IMR-90 (cell line): ENCODE measurements at regions not wholly inside any gene's neighbourhood (a gene's known extent, or its start where the extent isn't known, plus 50 kb on each side); places are given as distances from the start of the nearest gene placed in this dataset.

Source experiments
- ATAC-seq: fragments of 200-7000 bp; cut with Tn5 transposase; 2 replicates; pipeline ENCODE4 v1.9.1; 2020; ENCODE audit warnings: low read depth, mild to moderate bottlenecking, moderate library complexity
- BruUV-seq: library from RNA; stranded (reverse); fragments of 400-500 nt; replicated peaks from 2 replicates; lab custom pipeline; 2021; lab: Mats Ljungman, UMichigan
- CTCF ChIA-PET: fragments of 300-600 bp; formaldehyde crosslinking; extraction: SDS; loops from one replicate; lab custom pipeline; 2021; ENCODE audit warnings: antibody characterized with exemption; lab: Yijun Ruan, JAX
- POLR2A ChIA-PET: fragments of 300-600 bp; sonication (Branson Sonifier 250); formaldehyde crosslinking; loops from one replicate; lab custom pipeline; 2022; ENCODE audit warnings: antibody characterized with exemption; ENCODE audit not compliant: unreplicated experiment; lab: Charles Lee
- DNase-seq: peaks from one replicate; pipeline ENCODE4 v3.0.0; 2013
- H2AFZ ChIP-seq: replicated peaks from 2 replicates; pipeline ENCODE3; 2013; ENCODE audit warnings: low read length, mild to moderate bottlenecking; ENCODE audit not compliant: poor library complexity
- H2AK5ac ChIP-seq: 2 replicates; pipeline ENCODE4 v1.6.1; 2013; ENCODE audit warnings: low read depth, low read length, inconsistent platforms
- H2AK9ac ChIP-seq: replicated peaks from 2 replicates; pipeline ENCODE3; 2013; ENCODE audit warnings: mild to moderate bottlenecking, low read depth, low read length, moderate library complexity; ENCODE audit not compliant: poor library complexity
- H2BK120ac ChIP-seq: 2 replicates; pipeline ENCODE4 v1.6.1; 2013; ENCODE audit warnings: low read depth, low read length, inconsistent platforms
- H2BK15ac ChIP-seq: 3 replicates; pipeline ENCODE4 v1.6.1; 2013; ENCODE audit warnings: low read depth, low read length, inconsistent platforms
- H2BK20ac ChIP-seq: 2 replicates; pipeline ENCODE4 v1.6.1; 2013; ENCODE audit warnings: low read depth, mild to moderate bottlenecking, inconsistent platforms, low read length, moderate library complexity
- H2BK5ac ChIP-seq: 2 replicates; pipeline ENCODE4 v1.6.1; 2013; ENCODE audit warnings: mild to moderate bottlenecking, low read depth, low read length, inconsistent platforms; ENCODE audit not compliant: poor library complexity, severe bottlenecking
- H3K14ac ChIP-seq: replicated peaks from 2 replicates; pipeline ENCODE4 v1.6.1; 2013; ENCODE audit warnings: low read depth, low read length, inconsistent platforms
- H3K18ac ChIP-seq: 2 replicates; pipeline ENCODE4 v1.6.1; 2013; ENCODE audit warnings: low read depth, low read length, control low read depth
- H3K23ac ChIP-seq: 2 replicates; pipeline ENCODE4 v1.6.1; 2013; ENCODE audit warnings: low read depth, low read length, inconsistent platforms
- H3K27ac ChIP-seq: 2 replicates; pipeline ENCODE4 v1.5.1; 2013; ENCODE audit warnings: mild to moderate bottlenecking, control low read depth, low read length; ENCODE audit not compliant: insufficient read depth
- H3K27me3 ChIP-seq: 2 replicates; pipeline ENCODE4 v1.6.1; 2013; ENCODE audit warnings: low read length; ENCODE audit not compliant: control insufficient read depth, insufficient read depth
- H3K36me3 ChIP-seq: 2 replicates; pipeline ENCODE4 v1.6.1; 2013; ENCODE audit warnings: low read length, mixed read lengths; ENCODE audit not compliant: control insufficient read depth, insufficient read depth
- H3K4ac ChIP-seq: 2 replicates; pipeline ENCODE4 v1.6.1; 2013; ENCODE audit warnings: low read depth, low read length, inconsistent platforms
- H3K4me1 ChIP-seq: 2 replicates; pipeline ENCODE4 v1.6.1; 2013; ENCODE audit warnings: low read length, mixed read lengths; ENCODE audit not compliant: control insufficient read depth, insufficient read depth
- H3K4me2 ChIP-seq: 2 replicates; pipeline ENCODE4 v1.6.1; 2013; ENCODE audit warnings: low read depth, mild to moderate bottlenecking, control low read depth, low read length, moderate library complexity
- H3K4me3 ChIP-seq: 2 replicates; pipeline ENCODE4 v1.5.1; 2013; ENCODE audit warnings: low read depth, mild to moderate bottlenecking, control low read depth, low read length, moderate library complexity; ENCODE audit not compliant: insufficient read depth
- H3K56ac ChIP-seq: 2 replicates; pipeline ENCODE4 v1.6.1; 2013; ENCODE audit warnings: low read length, inconsistent platforms; ENCODE audit not compliant: insufficient read depth; ENCODE audit errors: extremely low read depth
- H3K79me1 ChIP-seq, 2 experiments: 2 replicates each; pipeline ENCODE4 v1.6.1; 2013; ENCODE audit warnings: low read length in 2 of 2, inconsistent platforms in 1 of 2, low read depth in 1 of 2
- H3K9ac ChIP-seq: 2 replicates; pipeline ENCODE4 v1.6.1; 2013; ENCODE audit warnings: low read depth, low read length, control low read depth
- H3K9me1 ChIP-seq: 2 replicates; pipeline ENCODE4 v1.6.1; 2013; ENCODE audit warnings: low read length, inconsistent platforms; ENCODE audit not compliant: insufficient read depth
- H3K9me3 ChIP-seq: 2 replicates; pipeline ENCODE4 v1.6.1; 2013; ENCODE audit warnings: low read length; ENCODE audit not compliant: control insufficient read depth, insufficient read depth
- H4K20me1 ChIP-seq: 2 replicates; pipeline ENCODE4 v1.6.1; 2013; ENCODE audit warnings: low read length, inconsistent platforms; ENCODE audit not compliant: insufficient read depth
- H4K5ac ChIP-seq: 2 replicates; pipeline ENCODE4 v1.6.1; 2013; ENCODE audit warnings: mild to moderate bottlenecking, low read depth, low read length, control low read depth
- H4K8ac ChIP-seq, 2 experiments: 2 replicates each; pipeline ENCODE4 v1.6.1; 2013; ENCODE audit warnings: low read depth in 2 of 2, low read length in 2 of 2, control low read depth in 1 of 2, inconsistent platforms in 1 of 2
- H4K91ac ChIP-seq: 2 replicates; pipeline ENCODE4 v1.6.1; 2013; ENCODE audit warnings: low read depth, low read length, inconsistent platforms; ENCODE audit not compliant: insufficient read depth
- BHLHE40 ChIP-seq: fragments of 150-350 bp; IDR thresholded peaks from 2 replicates; pipeline ENCODE4 v1.6.1; 2016; ENCODE audit warnings: mild to moderate bottlenecking, low read depth, low read length
- MAFK ChIP-seq: IDR thresholded peaks from 2 replicates; pipeline ENCODE4 v1.6.1; 2012; ENCODE audit warnings: low read depth, low read length, improper control_type of control experiment
- WGBS, 2 experiments: methylation state at CpG; one replicate each; pipeline versions ENCODE4 v1.1.5 to v1.1.7; 2013; ENCODE audit warnings: missing lambda C conversion rate in 2 of 2; ENCODE audit not compliant: insufficient read length in 1 of 2; ENCODE audit errors: extremely low coverage in 2 of 2; 5-methylcytosine and 5-hydroxymethylcytosine counted together
- dilution Hi-C: fragments of 300-500 bp; cut with HindIII; formaldehyde crosslinking; loops from one replicate; pipeline ENCODE4 v1.14.3; 2018; ENCODE audit warnings: low sequenced_read_pairs; ENCODE audit not compliant: unreplicated experiment
- in situ Hi-C: fragments of 300-500 bp; cut with MboI; formaldehyde crosslinking; loops from 3 replicates; pipeline ENCODE4 v1.14.3; 2019; ENCODE audit warnings: low sequenced_read_pairs, inconsistent platforms, mixed read lengths
- intact Hi-C: fragments of 100-400 bp; cut with micrococcal nuclease; formaldehyde crosslinking; loops from 2 replicates; pipeline ENCODE4 v1.10.0; 2022

- no peak for ATAC-seq
Measured at GRCh38 chr7:48806731-48807130, 117.6 kb upstream of the CDC14C start.

More at GRCh38 chr7:48806731-48807130, 117.6 kb upstream of the CDC14C start:
- H4K20me1 ChIP-seq = no peaks in the 10 kb centered on the region
- no peak overlapping the region for H4K5ac ChIP-seq
- no peak overlapping the region for H3K18ac ChIP-seq
- no peaks in the 10 kb centered on the region for H3K9me1 ChIP-seq
- no peak overlapping the region for H2BK120ac ChIP-seq
- no peak overlapping the region for H3K9ac ChIP-seq
- no peak for DNase-seq
- no peak overlapping the region for H3K4ac ChIP-seq
- no peak overlapping the region for H2BK15ac ChIP-seq
- no peaks in the 10 kb centered on the region for H3K27me3 ChIP-seq
- no peak overlapping the region for H2AK9ac ChIP-seq
- BruUV-seq = no TSS peak
- H3K36me3 ChIP-seq = no peaks in the 10 kb centered on the region
- H4K8ac ChIP-seq = no peak overlapping the region
- H2BK5ac ChIP-seq = no peak overlapping the region
- dilution Hi-C loops = no loop called here
- H3K14ac ChIP-seq = no peak overlapping the region
- TF ChIP-seq MAFK (no peak), BHLHE40 (no peak)
- peaks cover 1% of the 10 kb centered on the region; the same call in 1 of the 2 replicates for H3K9me3 ChIP-seq
- no peak overlapping the region for H3K4me2 ChIP-seq
- intact Hi-C loops = no loop called here
- no peak overlapping the region for H3K56ac ChIP-seq
- no peak overlapping the region for H2BK20ac ChIP-seq
- ChIA-PET CTCF (no interaction called here), POLR2A (no interaction called here)
- no peak overlapping the region for H3K4me3 ChIP-seq
- no peak overlapping the region for H3K27ac ChIP-seq
- 0% methylated on average over 1 of the region's 4 CpGs; no CpG with 5 or more reads in 1 of the 2 experiments for WGBS, 2 experiments
- no peaks in the 10 kb centered on the region for H3K79me1 ChIP-seq
- in situ Hi-C loops = no loop called here
- no peaks in the 10 kb centered on the region for H3K4me1 ChIP-seq
- no peak overlapping the region for H2AK5ac ChIP-seq
- H4K91ac ChIP-seq = no peak overlapping the region
- no peak overlapping the region for H2AFZ ChIP-seq
- no peak overlapping the region for H3K23ac ChIP-seq
